ENCODE measurements at regions not wholly inside any gene's neighbourhood (a gene's known extent, or its start where the extent isn't known, plus 50 kb on each side); places are given as distances from the start of the nearest gene placed in this dataset.

- TF ChIP-seq ZNF274 (IDR thresholded peaks at IDR 0.05; ENCODE audit: low read depth, low read length) (no peak), SUZ12 (IDR thresholded peaks at IDR 0.05; ENCODE audit: extremely low read depth, insufficient read depth, insufficient read length) (no peak)
Observed at GRCh38 chr2:163863073-163863472, 127.3 kb upstream of the FIGN start.

Measured in NT2/D1 (cell line).